ENCODE measurements at regions not wholly inside any gene's neighbourhood (a gene's known extent, or its start where the extent isn't known, plus 50 kb on each side); places are given as distances from the start of the nearest gene placed in this dataset.

DNA sequence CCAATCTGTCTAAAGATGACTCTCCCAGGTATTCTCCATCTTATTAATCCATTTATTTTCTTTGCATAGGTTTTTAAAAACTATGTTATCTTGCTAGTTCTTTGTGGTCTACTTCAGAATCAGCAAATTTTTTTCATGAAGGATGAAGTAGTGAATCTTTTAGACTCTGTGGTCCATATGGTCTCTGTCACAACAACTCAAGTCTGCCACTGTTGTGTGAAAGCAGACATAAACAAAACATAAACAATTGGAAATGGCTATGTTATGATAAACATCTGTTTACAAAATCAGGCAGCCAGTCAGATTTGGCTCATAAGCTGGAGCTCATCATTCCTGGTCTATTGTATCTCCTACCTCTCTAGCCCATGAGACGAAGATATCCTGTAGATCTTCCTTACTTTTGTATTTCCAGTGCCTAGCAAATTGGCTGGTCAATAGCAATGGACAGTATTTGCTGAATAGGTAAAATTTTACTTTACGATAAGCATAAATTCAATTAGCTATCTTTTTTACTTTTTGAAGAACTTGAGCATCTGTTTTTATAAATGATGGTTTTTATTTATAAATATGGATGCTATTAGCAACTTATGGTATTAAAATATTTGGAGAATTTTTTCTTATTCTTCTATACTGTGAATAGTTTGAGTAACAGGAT, 104.6 kb upstream of the SGCE start:
- TF ChIP-seq, protein P1, sequence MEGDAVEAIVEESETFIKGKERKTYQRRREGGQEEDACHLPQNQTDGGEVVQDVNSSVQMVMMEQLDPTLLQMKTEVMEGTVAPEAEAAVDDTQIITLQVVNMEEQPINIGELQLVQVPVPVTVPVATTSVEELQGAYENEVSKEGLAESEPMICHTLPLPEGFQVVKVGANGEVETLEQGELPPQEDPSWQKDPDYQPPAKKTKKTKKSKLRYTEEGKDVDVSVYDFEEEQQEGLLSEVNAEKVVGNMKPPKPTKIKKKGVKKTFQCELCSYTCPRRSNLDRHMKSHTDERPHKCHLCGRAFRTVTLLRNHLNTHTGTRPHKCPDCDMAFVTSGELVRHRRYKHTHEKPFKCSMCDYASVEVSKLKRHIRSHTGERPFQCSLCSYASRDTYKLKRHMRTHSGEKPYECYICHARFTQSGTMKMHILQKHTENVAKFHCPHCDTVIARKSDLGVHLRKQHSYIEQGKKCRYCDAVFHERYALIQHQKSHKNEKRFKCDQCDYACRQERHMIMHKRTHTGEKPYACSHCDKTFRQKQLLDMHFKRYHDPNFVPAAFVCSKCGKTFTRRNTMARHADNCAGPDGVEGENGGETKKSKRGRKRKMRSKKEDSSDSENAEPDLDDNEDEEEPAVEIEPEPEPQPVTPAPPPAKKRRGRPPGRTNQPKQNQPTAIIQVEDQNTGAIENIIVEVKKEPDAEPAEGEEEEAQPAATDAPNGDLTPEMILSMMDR (IDR thresholded peaks at IDR 0.05; ENCODE audit: insufficient read depth, low read depth, low read length): no peak
- TF ChIP-seq EZH2 (IDR thresholded peaks at IDR 0.05; ENCODE audit: insufficient read depth, low read length): no peak

Data from astrocyte (in vitro differentiated cells and primary cell).